Posterior vena cava (tissue), 2 donors: ENCODE measurements at regions not wholly inside any gene's neighbourhood (a gene's known extent, or its start where the extent isn't known, plus 50 kb on each side); places are given as distances from the start of the nearest gene placed in this dataset.

Experiments used
- DNase-seq: peaks from one replicate; pipeline ENCODE4 v3.0.0-alpha.2; 2020; ENCODE audit warnings: low spot score
- intact Hi-C, 2 donors: fragments of 100-400 bp; cut with DNase I; formaldehyde crosslinking; loops; one replicate each; pipeline versions ENCODE4 v1.14.1 to v1.14.2; 2022 to 2023
- donor health status: DM: yes; HTN: yes; CAD: no.
- donor health status: DM: yes; HTN: yes; CAD: no.

DNA sequence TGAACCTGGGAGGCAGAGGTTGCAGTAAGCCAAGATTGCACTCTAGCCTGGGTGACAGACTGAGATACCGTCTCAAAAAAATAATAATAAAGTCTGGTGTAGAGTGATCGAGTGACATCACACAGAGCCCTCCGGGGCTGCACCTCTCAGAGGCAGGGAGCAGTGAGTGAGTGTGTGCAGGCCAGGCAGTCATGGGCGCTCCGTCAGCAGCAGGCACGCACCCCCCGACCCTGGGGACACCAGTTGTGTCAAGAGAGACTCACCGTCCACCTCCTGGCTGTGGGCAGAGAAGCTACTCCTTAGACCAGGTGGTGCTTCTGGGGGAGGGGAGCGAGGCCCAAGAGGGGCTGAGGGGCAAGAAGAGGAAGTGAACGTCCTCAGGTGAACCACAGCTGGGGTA is 91.8 kb downstream of the SIK1 start:
- no peak for DNase-seq
- intact Hi-C loops, result no loop called here

DNA sequence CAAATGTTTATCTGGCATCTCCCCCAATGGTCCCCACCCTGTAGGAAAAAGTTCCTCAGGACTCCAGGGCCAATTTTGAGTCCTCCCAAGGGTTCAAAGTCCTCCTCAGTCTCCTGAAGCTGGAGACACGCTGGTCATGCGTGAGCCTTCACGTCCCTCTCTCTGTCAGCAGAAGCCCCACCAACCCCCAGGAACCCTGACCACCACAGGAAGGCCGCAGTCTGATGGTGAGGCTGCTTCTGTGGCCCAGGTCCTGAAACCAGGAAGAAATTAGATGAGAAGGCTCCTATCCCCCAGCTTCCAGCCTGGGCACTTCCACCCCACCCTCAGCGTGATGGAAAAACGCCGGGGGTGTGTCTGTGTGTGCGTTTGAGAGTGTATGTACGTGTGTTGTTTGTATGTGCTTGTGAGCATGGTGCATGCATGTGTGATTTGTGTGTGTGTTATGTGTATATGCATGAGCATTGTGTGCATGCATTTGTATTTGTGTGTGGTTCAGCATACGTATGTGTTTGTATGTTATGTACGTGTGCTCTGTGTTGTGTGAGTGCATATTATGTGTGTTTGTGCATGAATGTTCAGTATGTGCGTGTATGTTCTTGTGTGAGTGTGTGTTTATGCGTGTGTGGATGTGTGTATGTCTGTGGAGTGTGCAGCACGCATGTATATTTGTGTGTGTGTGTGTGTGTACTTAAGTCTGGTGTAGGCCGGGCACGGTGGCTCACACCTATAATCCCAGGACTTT is 92.5 kb downstream of the SIK1 start:
- intact Hi-C loops, result no loop called here
- no peak for DNase-seq

DNA sequence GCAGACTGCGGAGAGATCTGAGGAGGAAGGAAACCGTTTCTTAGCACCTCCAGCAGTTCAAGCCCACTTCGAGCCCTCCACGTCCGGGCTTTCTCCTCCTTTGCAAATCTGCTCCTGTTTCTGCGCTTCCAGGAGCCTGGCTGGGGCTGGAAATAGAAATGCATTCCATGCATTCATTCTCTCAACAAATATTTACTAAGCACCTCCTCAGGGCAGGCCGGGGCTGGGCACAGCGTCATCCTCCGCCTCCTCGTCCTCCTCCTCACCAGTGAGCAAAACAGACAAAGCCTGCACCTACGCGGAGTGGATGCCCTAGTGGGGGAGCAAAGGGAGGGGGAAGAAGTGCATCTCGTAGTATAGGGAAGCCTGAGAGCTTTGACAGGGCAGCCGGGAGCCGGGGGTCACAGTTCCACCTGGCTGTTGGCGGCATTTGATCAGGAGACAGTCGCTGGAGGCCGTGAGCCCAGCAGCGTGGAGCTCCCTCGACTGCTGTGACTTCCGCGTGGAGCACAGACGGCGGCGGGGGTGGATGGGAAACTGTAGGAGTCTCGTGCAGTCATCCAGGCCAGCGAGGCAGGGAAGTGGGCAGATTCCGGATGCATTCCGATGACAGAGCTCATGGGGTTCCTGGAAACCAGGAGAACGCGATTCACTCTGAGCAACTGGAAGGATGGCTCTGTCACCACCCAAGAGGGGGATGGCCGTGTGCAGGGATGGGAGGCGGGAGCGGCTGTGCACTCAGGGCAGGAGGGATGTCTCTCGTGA is 93.5 kb downstream of the SIK1 start:
- intact Hi-C loops, result no loop called here
- no peak for DNase-seq

DNA sequence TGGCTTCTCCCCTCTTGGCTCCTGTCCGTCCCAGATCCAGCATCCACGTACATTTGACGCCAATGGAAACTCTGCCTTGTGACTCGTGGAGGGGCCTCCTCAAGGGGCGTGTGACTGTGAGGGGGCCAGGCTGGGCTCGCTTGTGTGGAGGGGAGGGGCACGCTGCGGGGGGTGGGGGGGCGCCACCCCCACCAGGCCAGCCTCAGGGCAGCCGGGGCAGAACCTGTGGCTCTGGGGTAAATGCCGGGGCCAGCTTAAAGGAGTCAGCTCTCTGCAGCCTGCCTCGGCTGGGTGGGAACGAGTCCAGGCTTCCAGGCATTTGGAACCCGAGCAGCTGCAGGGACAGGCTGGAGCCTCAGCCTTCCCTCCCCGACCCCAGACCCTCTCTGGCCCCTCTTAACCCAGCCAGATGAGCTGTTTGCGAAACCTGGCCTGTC is 94.1 kb downstream of the SIK1 start:
- intact Hi-C loops, result no loop called here
- DNase-seq, result no peak

DNA sequence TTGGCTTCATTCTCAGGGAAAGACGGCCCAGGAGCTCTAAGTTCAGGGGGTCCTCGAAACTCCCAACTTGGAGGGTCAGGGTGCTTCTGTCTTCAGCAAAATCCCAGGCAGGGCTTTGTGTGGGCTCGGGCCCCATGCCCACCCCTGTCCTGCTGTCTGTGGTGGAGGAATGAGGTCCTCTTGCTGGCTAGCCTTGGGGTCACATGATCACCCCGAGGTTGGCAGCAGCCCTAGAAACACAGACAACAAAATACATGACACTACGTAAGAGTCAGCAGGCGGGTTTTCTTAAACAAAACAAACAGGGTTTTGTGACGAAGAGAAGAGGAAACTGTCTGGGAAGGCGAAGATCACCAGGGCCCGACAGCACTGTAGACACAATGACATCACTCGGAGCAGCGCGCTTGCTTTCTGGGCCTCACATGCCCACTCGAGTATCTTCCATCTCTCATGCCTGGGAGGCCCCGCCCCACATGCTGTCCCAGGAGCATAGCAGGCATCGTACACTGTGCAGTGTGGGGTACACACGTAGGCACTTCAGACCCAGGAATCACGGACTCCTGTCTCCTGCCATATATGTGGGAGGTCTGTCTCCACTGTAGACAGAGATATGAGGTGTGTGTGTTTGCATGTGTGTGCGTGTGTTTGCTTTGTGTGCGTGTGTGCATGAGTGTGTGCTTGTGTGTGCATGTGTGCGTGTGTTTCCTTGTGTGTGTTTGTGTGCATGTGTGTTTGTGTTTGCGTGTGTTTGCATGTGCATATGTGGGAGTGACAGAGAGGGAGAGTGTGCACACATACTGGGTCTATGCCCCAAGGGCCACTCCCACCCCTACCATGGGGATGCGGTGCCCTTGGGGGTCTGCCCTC is 94.7 kb downstream of the SIK1 start:
- intact Hi-C loops, result no loop called here
- no peak for DNase-seq

DNA sequence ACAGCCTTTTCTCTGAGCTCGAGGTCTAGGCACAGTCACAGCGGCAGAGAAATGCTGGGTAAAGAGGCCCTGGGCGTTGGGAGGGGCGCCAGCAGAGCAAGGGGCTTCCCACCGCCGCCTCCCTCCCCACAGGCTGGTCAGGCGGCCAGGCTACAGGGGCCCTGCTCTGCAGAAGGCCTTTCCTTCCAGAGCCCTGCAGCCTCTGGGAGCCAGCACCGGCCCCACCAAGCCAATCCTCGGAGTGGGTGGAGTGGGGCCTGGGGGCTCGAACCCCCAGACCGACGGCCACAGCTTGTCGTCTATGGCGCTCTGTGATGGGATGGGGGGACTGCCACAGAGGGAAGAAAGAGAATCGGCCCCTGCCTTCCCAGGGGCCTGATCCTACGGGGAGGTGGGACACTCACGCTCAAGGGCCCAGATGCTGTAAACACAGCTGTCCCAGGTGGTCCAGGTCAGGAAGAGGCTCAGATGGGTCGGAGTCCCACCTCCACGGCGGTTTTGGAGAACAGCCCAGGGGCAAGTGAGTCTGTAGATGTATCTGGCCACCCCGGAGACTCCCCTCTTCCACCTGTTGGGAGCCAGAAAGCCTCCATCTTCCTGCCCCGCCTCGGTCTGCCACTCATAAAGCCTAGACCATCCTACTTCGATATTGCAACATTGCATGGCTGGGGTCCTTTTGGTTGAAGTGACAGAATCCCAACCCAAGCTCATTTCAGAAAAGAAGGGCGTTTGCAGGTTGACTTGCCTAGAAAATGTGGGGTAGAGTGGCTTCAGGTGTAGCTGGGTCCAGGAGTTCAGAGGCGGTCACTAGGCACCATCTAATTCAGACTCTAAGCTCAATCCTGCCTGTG is 95.6 kb downstream of the SIK1 start:
- no peak for DNase-seq
- intact Hi-C loops, result no loop called here

DNA sequence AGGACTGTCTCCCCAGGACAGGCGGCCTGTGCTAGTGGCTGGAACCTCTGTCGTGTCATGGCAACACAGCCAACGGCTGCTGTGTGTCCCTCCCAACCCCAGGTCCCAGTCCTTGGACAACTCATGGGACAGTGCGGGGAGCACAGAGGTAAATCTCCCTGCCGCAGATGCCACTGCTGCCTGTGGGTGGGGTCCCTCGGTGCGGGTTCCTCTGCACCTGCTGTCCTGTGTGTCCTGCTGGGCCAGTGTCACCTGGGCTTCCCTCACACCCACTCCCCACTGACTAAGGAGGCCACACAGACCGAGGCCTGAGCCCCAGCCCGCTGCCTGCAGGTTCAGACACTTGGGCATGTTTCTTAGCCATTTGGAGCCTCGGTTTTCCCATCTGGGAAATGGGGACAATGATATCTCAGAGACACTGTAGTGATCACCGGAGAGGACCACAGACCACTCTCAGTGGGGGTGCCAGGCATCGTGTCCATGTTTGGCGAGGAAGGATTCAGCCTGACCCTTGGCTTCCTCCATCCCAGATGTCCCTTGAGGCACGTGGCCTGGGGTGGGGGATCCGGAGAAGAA is 96.5 kb downstream of the SIK1 start:
- intact Hi-C loops, result no loop called here

DNA sequence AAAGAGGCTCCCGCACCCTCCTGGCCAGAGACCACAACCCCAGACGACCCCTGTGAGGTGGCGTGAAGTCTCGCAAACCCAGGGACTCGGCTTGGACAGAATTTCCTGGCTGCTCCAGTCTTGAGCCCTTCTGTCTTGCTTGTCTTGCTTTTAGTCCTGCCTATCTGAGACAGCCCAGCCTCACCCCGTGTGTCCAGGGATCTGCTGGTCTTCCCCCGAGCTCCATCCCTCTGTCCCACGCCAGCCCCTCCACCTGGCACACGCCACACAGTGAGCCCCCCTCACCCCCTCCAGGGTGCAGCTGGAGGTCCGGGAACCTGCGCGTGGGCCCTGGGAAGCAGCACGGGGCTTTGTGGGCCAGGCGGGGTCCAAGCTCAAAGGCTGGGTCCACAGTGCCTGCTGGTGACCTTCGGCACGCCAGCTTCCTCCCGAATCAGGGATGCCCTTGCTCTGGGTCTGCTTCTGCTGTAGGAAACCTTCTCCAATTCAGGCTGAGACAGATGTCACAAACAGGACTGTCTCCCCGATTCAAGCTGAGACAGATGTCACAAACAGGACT is 97.1 kb downstream of the SIK1 start:
- no peak for DNase-seq
- intact Hi-C loops, result no loop called here

More for the DNA sequence above, 96.5 kb downstream of the SIK1 start:
- DNase-seq, result no peak

DNA sequence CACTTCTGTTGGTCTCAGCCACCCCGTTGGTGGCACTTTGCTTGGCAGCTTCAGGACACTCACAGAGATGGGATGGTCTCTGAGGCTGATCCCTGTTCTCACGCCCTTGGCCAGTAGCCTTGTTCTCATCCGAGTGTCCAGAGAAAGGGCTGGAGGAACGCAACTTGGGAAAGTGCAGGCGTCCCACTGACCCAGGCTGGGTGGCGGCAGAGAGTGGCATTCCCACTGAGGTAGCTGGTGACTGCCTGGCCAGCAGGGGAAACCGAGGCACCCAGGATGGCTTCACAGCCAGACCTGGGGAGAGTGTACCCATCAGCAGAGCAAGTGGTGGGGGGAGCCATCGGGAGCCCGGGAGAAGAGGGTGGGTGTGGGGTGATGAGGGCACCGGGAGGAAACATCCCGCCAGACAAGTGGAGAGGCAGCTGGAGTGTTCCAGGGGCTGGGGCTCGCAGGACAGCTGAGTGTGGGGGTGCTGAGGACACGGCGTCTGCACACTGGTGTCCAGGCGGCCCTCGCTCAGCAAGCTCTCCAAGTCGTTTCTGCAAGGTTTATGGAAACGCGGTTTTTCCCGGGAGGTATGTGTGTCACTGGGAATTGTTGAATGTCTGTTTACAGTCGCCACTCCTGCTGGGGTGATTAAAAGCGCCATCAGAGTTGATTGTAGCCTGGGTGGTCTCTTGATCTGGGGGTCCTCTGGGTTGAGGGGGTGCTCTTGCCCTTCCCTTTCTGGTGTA is 97.8 kb downstream of the SIK1 start:
- DNase-seq, result no peak
- intact Hi-C loops, result no loop called here

DNA sequence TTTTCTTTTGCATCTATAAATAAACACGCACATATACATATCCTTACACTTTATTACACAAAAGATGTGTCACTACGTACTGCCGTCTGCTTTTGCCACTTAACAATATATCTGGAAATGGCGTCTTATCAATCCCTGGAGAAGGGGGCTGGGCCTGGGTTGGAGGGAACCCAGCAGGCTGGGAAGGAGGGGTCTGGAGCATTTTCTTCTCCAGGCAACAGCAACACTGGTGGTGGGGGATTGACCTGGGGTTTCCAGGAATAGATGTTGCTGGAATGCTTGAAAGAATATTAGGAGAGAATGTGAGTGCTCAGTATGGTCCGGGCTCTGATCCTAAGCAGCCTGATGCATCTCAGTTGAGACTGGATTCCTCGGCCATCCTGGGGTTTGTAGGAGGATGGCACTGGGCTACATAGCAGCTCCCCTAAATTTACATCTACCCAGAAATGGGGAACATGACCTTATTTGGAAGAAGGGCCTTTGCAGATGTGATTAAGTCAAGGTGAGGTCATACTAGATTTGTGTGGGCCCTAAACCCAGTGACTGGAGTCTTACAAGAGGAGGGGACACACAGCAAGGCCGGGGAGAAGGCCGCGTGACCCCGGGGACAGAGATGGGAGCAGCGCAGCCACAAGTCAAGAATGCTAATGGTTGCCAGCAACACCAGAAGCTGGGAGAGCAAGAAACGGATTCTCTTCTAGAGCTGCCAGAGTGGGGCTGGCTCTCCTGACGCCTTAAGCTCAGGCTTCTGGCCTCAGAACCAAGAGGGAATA is 98.6 kb downstream of the SIK1 start:
- intact Hi-C loops, result no loop called here
- no peak for DNase-seq

DNA sequence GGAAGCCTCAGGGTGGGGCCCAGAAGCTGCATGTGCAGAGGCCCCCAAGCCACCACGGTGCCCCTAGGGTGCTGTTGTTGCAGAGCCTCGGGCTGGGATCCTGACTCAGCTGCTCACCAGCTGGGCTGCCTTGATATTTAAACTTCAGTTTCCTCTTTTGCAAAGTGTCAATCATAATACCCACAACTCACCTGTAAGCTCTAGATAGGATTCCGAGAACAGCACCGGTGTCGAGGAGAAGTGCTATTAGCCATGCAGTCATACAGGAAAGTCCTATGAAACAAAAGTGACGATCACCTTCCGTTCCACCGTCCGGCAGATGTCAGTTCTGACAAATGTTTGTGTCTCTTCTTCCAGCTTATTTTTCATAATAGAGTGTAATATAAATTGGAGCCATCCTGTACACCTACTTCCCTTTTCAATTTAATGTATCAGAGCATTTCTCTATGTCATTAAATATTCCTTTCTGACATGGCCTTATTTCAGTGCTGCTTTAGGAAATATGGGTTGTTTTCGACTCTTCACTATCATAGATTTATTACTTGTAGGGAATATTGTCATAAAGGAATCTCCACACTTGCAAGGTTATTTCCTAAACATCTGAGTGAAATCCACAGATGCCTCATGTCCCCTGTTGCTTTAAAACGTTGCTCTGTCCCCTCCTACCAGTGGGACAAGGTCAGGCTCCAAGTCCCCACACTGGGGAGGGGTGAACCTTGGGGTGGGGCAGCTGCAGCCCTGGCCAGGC is 100.8 kb downstream of the SIK1 start:
- DNase-seq, result no peak
- intact Hi-C loops, result no loop called here

DNA sequence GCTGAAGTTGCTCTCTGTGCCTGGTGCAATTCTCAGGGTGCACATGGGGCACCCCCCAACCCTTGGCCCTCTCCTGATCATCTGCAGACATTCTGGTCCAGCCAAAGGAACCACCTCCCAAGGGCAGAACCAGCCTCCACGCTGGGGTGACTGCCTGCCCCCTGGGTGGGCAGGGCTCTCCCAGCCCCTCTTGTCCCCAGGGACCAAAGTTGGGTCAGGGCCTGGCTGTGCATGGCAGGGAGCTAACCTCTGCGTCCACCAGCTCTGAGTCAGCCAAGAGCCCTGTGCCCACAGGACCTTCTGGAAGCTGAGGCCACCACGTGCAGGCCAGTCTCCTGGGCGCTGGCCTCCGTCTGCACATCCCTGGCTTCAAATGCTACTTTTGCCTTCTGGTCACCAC is 101.9 kb downstream of the SIK1 start:
- no peak for DNase-seq
- intact Hi-C loops, result no loop called here

DNA sequence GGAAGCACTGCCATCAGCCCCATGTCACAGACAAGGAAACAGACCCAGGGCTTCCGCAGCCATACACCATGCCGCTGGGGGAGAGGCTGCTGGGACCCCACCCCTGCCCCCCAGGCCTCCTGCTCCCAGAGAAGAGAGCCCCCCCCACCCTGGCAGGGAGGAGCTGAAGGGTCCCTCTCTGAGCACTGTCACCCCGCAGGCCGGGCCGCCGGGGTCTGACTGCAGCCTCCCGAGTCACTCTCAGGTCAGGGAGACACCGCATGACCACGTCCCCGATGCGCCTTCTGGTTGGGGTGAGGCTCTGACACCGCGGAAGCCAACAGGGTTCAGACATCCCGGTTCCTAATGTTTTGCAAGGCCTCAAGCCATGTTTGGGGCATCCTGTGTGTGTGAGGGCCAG is 102.3 kb downstream of the SIK1 start:
- no peak for DNase-seq
- intact Hi-C loops, result no loop called here

DNA sequence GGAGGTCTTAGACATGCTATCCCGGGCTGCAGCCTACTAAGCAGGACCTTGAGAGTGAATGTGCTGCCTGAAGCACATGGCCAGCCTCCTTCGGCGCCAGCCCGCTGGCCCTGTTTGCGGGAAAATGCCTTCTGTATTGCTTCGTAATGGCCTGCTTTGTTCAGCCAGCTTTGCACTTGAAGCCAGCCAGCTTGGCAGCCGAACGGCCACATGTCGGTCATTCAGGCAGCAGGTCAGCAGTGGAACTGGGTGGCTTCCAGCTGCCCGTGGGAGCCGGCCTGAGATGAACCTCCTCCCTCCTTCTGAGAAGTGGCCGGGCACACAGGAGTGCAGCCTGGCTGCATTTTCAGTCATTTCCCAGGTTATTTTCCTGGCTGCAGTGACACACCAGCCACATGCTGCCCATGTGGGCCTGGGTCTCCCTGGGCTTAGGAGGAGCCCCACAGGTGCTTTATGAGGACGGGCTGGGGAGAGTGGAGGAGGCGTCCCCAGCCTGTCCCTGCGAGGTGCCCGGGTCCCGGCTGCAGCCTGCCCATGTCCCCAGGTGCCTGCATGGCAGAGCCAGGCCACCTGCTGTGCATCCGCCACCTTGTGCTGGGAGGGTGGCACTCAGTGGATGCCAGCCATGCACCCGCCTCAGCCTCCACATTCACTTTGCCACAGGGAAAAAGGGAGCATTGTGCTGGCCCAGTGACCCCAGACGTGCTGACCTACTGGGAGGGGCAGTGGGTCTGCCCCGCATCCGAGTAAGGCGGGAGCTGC is 103.5 kb downstream of the SIK1 start:
- intact Hi-C loops, result no loop called here
- no peak for DNase-seq

DNA sequence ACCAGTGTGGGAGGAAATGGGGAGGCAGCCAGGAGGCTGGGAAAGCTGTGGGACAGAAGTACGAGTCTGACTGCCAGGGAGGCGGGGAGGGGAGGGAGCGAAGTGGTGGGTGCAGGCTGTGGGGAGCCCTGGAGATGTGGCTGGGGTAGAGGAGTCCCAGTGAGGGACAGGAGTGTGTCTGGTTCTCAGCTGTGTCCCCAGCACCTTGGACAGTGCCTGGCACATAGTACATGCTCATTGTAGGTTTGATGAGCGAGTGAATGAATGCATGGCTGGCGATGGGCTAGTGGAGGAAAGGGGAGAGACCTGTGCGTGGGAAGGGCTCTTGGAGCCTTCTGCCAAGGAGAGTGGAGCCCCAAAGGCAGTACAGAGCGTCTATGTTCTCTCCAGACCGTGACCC is 104.1 kb downstream of the SIK1 start:
- intact Hi-C loops, result no loop called here
- DNase-seq, result no peak

DNA sequence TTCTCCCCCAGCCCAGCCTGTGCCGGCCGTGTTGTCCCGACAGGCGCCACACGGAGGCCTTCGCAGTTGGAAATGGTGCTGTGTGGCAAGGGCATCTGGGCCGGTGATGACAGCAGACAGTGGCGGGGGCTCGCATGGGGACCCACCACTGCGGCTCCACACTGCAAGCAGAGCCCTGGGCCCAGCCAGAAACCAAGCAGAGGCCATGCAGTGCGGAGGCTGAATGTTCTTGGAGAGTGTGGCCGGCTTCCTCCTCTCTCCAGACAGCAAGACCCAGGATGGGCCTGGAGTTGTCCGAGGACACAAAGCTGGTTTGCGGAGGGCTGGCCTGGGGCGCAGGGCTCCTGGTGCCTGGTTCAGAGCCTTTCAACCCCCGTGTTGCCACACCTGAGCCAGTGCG is 104.6 kb downstream of the SIK1 start:
- intact Hi-C loops, result no loop called here
- no peak for DNase-seq
